ENCODE measurements at regions not wholly inside any gene's neighbourhood (a gene's known extent, or its start where the extent isn't known, plus 50 kb on each side); places are given as distances from the start of the nearest gene placed in this dataset.
"Not testable (repeated sequence)": the region's sequence is repeated elsewhere in the genome, so short reads cannot be mapped to it uniquely, and the experiment has no call there.

- DNase-seq, result no peak
These were observed 334.4 kb upstream of the CTNNB1 start for GRCh38 chr3:40864915-40865314.

- DNase-seq, result no peak
These were observed 331.5 kb upstream of the CTNNB1 start for GRCh38 chr3:40867797-40868196.

- DNase-seq, result no peak
These were observed 330.3 kb upstream of the CTNNB1 start for GRCh38 chr3:40869013-40869412.

- no peak for DNase-seq
These were observed 329.4 kb upstream of the CTNNB1 start for GRCh38 chr3:40869939-40870338.

GRCh38 chr3:40871394-40871793 lies 327.9 kb upstream of the CTNNB1 start:
- DNase-seq, result no peak

GRCh38 chr3:40872258-40872920 lies 326.9 kb upstream of the CTNNB1 start:
- no peak for DNase-seq

GRCh38 chr3:40873476-40873875 lies 325.8 kb upstream of the CTNNB1 start:
- DNase-seq, result no peak

- no peak for DNase-seq
These were observed 325.2 kb upstream of the CTNNB1 start for GRCh38 chr3:40873934-40874699.

GRCh38 chr3:40875581-40875980 lies 323.7 kb upstream of the CTNNB1 start:
- DNase-seq, result no peak

- no peak for DNase-seq
These were observed 323.3 kb upstream of the CTNNB1 start for GRCh38 chr3:40876009-40876408.

- DNase-seq, result no peak
These were observed 322.8 kb upstream of the CTNNB1 start for GRCh38 chr3:40876496-40876895.

- DNase-seq, result peak; percentile 11 to 58
These were observed 321.5 kb upstream of the CTNNB1 start for GRCh38 chr3:40877631-40878463.

- no peak for DNase-seq
These were observed 320.8 kb upstream of the CTNNB1 start for GRCh38 chr3:40878464-40878905.

GRCh38 chr3:40885430-40885829 lies 313.9 kb upstream of the CTNNB1 start:
- DNase-seq, result peak; percentile 27 to 50

GRCh38 chr3:40886660-40887425 lies 312.5 kb upstream of the CTNNB1 start:
- no peak for DNase-seq

- DNase-seq, result no peak
These were observed 308.1 kb upstream of the CTNNB1 start for GRCh38 chr3:40891186-40891585.

GRCh38 chr3:40895109-40895508 lies 304.2 kb upstream of the CTNNB1 start:
- DNase-seq, result no peak

- DNase-seq, result no peak
These were observed 300.0 kb upstream of the CTNNB1 start for GRCh38 chr3:40899286-40899712.

GRCh38 chr3:40901298-40901697 lies 298.0 kb upstream of the CTNNB1 start:
- DNase-seq, result no peak

- no peak for DNase-seq
These were observed 297.5 kb upstream of the CTNNB1 start for GRCh38 chr3:40901796-40902195.

GRCh38 chr3:40907907-40908465 lies 291.3 kb upstream of the CTNNB1 start:
- not testable (repeated sequence) for DNase-seq

- DNase-seq, result no peak
These were observed 290.7 kb upstream of the CTNNB1 start for GRCh38 chr3:40908612-40909011.
